GM21825 (cell line): ENCODE measurements at regions not wholly inside any gene's neighbourhood (a gene's known extent, or its start where the extent isn't known, plus 50 kb on each side); places are given as distances from the start of the nearest gene placed in this dataset.
"Not testable (repeated sequence)": the region's sequence is repeated elsewhere in the genome, so short reads cannot be mapped to it uniquely, and the experiment has no call there.

Experiments
- ATAC-seq: cut with Tn5 transposase; IDR thresholded peaks from one replicate; pipeline ENCODE4 v1.9.1; 2021; ENCODE audit warnings: mild to moderate bottlenecking, moderate library complexity; ENCODE audit not compliant: unreplicated experiment

- not testable (repeated sequence) for ATAC-seq
These were observed 139.3 kb downstream of the ATXN7L3B start for GRCh38 chr12:74676955-74677354.

- no peak for ATAC-seq
These were observed 147.8 kb downstream of the ATXN7L3B start for GRCh38 chr12:74685385-74685784.

- no peak for ATAC-seq
These were observed 151.5 kb downstream of the ATXN7L3B start for GRCh38 chr12:74689071-74689655.

- ATAC-seq: no peak
These were observed 152.3 kb downstream of the ATXN7L3B start for GRCh38 chr12:74689929-74690328.

GRCh38 chr12:74719447-74719846 is 181.8 kb downstream of the ATXN7L3B start:
- no peak for ATAC-seq

- ATAC-seq: no peak
These were observed 185.1 kb downstream of the ATXN7L3B start for GRCh38 chr12:74722709-74723108.

GRCh38 chr12:74725154-74725553 is 187.5 kb downstream of the ATXN7L3B start:
- no peak for ATAC-seq

GRCh38 chr12:74728006-74728405 is 190.4 kb downstream of the ATXN7L3B start:
- ATAC-seq: no peak

- ATAC-seq: no peak
These were observed 194.6 kb downstream of the ATXN7L3B start for GRCh38 chr12:74732164-74732784.

- ATAC-seq: no peak
These were observed 195.2 kb downstream of the ATXN7L3B start for GRCh38 chr12:74732826-74733225.

GRCh38 chr12:74741112-74741511 is 203.5 kb downstream of the ATXN7L3B start:
- no peak for ATAC-seq

- no peak for ATAC-seq
These were observed 209.7 kb downstream of the ATXN7L3B start for GRCh38 chr12:74747305-74747704.

- ATAC-seq: no peak
These were observed 213.8 kb downstream of the ATXN7L3B start for GRCh38 chr12:74751441-74751840.

GRCh38 chr12:74752215-74752614 is 214.6 kb downstream of the ATXN7L3B start:
- no peak for ATAC-seq

- ATAC-seq: no peak
These were observed 232.9 kb downstream of the ATXN7L3B start for GRCh38 chr12:74770552-74770951.

- no peak for ATAC-seq
These were observed 237.6 kb downstream of the ATXN7L3B start for GRCh38 chr12:74775276-74775675.

- ATAC-seq: no peak
These were observed 238.7 kb downstream of the ATXN7L3B start for GRCh38 chr12:74776378-74776777.

- ATAC-seq: no peak
These were observed 242.7 kb downstream of the ATXN7L3B start for GRCh38 chr12:74780182-74780849.

GRCh38 chr12:74780850-74781241 is 243.2 kb downstream of the ATXN7L3B start:
- not testable (repeated sequence) for ATAC-seq

GRCh38 chr12:74781991-74782485 is 244.4 kb downstream of the ATXN7L3B start:
- no peak for ATAC-seq

GRCh38 chr12:74790931-74791330 is 253.3 kb downstream of the ATXN7L3B start:
- no peak for ATAC-seq

GRCh38 chr12:74791365-74791764 is 253.7 kb downstream of the ATXN7L3B start:
- ATAC-seq: no peak
